GM12801 (cell line): ENCODE measurements at regions not wholly inside any gene's neighbourhood (a gene's known extent, or its start where the extent isn't known, plus 50 kb on each side); places are given as distances from the start of the nearest gene placed in this dataset.

Source experiments
- TF ChIP-seq, protein P1 (sequence below): IDR thresholded peaks from one replicate; pipeline ENCODE4 v1.5.1; 2011; ENCODE audit warnings: control low read depth; ENCODE audit not compliant: insufficient read length; ENCODE audit errors: extremely low read depth

DNA sequence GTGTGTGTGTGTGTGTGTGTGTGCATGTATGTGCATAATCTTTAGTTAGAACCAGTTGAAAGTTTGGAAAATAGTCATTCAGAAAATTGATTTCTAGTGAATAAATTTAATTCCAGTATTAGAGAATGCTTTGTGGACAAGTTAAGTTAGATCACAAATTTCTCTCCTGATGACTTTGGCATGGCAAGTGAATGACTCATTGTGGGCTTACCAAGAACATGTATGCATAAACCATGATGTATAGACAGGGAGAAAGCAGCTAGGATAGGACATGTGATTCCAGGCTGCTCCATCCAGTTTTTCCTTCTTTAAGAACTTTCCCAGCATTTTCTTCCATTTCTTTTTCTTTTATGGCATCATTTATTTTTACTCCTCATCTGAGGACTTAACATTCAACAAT lies 85.7 kb upstream of the SGCD start:
- TF ChIP-seq, protein P1, sequence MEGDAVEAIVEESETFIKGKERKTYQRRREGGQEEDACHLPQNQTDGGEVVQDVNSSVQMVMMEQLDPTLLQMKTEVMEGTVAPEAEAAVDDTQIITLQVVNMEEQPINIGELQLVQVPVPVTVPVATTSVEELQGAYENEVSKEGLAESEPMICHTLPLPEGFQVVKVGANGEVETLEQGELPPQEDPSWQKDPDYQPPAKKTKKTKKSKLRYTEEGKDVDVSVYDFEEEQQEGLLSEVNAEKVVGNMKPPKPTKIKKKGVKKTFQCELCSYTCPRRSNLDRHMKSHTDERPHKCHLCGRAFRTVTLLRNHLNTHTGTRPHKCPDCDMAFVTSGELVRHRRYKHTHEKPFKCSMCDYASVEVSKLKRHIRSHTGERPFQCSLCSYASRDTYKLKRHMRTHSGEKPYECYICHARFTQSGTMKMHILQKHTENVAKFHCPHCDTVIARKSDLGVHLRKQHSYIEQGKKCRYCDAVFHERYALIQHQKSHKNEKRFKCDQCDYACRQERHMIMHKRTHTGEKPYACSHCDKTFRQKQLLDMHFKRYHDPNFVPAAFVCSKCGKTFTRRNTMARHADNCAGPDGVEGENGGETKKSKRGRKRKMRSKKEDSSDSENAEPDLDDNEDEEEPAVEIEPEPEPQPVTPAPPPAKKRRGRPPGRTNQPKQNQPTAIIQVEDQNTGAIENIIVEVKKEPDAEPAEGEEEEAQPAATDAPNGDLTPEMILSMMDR = no peak

DNA sequence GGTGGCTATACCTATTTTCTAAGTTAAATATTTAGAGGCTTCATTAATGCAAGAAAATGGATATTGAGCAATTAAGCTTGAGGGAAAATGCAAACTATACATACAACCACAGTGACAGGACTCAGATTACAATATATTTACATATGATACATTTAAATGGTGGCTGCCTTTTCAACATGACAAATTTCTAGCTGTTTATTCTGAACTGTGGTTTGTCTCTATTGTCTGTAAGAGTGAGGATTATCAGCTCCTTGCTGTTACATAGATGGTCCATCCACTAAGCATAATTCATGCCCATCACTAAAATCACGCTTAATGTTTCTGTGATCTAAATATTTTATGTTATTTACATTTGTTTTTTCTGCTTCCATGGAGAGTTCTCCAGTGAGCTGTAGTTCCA lies 81.1 kb upstream of the SGCD start:
- TF ChIP-seq, protein P1 = no peak

DNA sequence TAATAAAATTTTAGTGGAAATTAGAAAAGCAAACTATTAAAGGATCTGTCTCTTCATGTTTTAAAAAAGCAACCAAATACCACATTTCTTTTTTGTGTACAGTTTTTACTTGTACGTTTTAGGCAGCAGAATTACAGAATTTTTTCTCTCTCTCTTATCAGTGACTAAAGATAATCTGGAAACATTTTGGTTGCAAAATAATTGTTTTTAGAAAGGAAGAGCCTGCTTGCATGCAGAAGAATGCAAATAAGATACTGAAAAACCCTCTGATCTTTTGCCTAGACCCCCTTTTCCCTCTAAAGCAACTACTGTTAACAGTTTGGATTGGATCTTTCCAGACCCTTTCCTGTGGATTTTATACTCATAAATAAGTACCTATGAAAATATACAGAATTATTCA lies 75.9 kb upstream of the SGCD start:
- TF ChIP-seq, protein P1 = no peak

DNA sequence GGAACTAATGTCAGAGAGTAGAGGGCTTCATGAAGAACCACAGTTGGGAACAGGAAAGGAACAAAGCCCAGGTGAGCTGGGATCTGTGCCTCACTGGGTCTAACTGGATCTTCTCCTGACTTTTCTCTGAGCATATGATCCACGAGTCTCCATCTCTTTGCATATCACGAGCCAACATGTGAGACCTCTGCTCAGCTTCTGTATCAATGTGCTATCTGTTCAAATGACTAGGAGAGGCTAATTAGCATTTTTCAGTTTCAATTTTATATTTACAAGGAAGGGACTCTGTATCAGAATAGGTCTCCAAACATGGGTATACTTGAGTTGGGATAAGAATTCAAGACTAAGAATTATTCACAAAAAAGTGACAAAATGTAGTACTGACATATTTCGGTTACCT lies 73.8 kb upstream of the SGCD start:
- TF ChIP-seq, protein P1 = no peak

DNA sequence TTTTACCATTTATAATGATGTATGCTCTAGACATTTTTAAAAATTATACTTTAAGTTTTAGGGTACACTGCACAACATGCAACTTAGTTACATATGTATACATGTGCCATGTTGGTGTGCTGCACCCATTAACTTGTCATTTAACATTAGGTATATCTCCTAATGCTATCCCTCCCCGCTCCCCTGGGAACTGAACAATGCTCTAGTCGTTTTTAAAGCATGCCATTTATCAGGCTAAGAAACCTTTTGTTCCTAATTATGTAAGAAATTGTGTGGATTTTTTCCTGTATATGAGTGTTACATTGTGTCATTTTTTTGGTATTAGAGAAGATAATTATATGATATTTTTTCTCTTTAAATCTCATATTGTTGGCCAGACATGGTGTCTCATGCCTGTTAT lies 72.8 kb upstream of the SGCD start:
- TF ChIP-seq, protein P1 = no peak

DNA sequence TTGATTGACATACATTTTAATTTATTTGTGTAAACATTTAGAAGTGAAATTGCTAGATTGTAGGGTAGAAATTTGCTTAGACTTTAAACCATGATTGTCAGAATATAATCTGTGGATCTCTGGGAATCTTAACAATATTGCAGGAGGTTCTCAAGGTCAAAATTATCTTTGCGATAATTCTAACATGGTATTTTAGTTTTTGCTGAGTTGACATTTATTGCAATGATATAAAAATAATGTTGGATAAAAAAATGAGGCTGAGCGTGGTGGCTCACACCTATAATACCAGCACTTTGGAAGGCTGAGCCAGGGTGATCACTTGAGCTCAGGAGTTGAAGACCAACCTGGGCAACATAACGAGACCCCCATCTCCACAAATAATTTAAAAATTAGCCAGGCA lies 70.3 kb upstream of the SGCD start:
- TF ChIP-seq, protein P1 = no peak

DNA sequence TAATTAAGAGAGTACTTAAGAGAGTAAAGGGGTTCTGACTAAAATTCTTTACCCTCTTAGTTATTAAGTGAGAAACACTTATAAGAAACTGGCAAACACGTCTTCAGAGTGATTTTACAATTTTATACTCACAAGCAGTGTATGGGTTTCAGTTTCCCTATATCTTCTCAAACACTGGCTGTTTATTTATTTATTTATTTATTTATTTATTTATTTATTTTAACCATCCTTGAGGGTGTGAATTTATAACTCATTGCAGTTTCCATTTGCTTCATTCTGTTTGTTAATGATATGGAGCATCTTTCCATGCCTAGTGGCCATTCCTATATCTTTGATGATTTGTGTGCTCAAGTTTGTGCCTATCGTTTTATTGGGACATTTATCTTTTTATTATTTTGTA lies 68.0 kb upstream of the SGCD start:
- TF ChIP-seq, protein P1 = no peak

DNA sequence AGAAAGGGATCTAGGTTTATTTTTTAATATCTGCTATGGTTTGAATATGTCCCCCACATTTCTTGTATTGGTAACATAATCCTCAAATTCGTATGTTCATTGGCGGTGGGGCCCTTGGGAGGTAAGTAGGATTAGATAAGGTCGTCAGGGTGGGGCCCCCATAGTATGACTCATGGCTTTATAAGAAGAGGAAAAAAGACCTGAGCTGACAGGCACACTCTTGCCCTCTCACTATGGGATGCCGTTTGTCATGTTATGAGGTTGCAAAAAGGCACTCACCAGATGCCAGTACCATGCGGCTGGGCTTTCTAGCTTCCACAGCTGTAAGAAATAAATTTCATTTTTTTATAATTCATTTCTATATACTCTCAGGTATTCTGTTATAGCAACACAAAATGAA lies 67.3 kb upstream of the SGCD start:
- TF ChIP-seq, protein P1 = no peak
